ENCODE measurements at regions not wholly inside any gene's neighbourhood (a gene's known extent, or its start where the extent isn't known, plus 50 kb on each side); places are given as distances from the start of the nearest gene placed in this dataset.
"Not testable (repeated sequence)": the region's sequence is repeated elsewhere in the genome, so short reads cannot be mapped to it uniquely, and the experiment has no call there.

DNA sequence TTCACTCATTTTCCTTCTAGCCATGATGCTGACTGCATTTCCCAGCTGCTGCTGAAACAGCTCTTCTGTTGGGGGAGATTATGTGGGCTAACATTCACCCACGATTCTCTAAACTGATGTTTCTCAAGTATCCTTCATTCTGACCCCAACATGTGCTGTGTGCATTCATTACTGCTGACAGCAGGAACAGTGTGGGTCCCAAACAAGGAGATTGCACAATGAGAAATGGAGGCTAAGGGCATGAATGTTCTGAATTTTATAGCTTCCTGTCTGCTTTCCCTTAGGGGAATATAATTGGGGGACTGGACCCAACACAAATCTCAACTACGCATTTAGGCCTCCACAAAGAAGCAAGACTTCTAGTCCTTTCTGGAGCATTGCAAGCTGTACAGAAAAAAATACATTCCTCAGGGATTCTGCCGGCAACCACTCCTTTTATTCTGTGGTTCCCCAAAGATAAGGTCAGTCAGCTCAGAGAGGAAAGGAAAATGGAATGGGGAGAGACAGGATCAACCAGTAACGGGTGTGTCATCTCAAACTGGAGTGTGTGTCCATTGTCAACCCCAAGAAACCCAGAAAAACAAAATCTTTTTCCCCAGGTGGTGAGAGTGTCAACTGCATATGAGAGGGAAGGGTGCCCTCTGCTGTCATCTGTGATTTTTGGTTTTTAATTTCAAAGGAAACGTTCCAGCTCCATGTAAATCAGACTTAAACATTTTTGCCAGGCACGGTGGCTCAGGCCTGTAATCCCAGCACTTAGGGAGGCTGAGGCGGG, 81.5 kb upstream of the EGFL6 start:
- Histone ChIP-seq H3K27me3 (peaks cover 0 to 43% of the 10 kb centered on the region in 2 donors), H3K4me3 (no peak overlapping the region), H3K27ac (peak overlapping the region; percentile 77 to 88), H3K36me3 (no peaks in the 10 kb centered on the region), H3K9me3 (no peaks in the 10 kb centered on the region), H3K4me1 (no peaks in the 10 kb centered on the region)
- intact Hi-C loops (cut with DNase I; ENCODE audit: low total_unique reads), result no loop called here
- peak in 1 of 2 donors; percentile 22 for DNase-seq (ENCODE audit: low spot score in 2 of 2)
- TF ChIP-seq CTCF (IDR thresholded peaks at IDR 0.05), result peak; percentile 80 to 89 (median 81)
- TF ChIP-seq POLR2AphosphoS5 (IDR thresholded peaks at IDR 0.05), result no peak

GRCh38 chrX:13485167-13485566, 84.2 kb upstream of the EGFL6 start:
- intact Hi-C loops (cut with DNase I; ENCODE audit: low total_unique reads), result no loop called here
- no peaks in the 10 kb centered on the region for H3K9me3 ChIP-seq
- H3K27me3 ChIP-seq, result peaks cover 0 to 26% of the 10 kb centered on the region in 2 donors
- no peak overlapping the region for H3K4me3 ChIP-seq
- H3K27ac ChIP-seq, result no peak overlapping the region
- H3K36me3 ChIP-seq, result no peaks in the 10 kb centered on the region
- no peak for DNase-seq (ENCODE audit: low spot score in 2 of 2)
- H3K4me1 ChIP-seq, result no peaks in the 10 kb centered on the region
- TF ChIP-seq POLR2AphosphoS5 (IDR thresholded peaks at IDR 0.05) (no peak), POLR2A (IDR thresholded peaks at IDR 0.05) (no peak), CTCF (IDR thresholded peaks at IDR 0.05) (no peak)

DNA sequence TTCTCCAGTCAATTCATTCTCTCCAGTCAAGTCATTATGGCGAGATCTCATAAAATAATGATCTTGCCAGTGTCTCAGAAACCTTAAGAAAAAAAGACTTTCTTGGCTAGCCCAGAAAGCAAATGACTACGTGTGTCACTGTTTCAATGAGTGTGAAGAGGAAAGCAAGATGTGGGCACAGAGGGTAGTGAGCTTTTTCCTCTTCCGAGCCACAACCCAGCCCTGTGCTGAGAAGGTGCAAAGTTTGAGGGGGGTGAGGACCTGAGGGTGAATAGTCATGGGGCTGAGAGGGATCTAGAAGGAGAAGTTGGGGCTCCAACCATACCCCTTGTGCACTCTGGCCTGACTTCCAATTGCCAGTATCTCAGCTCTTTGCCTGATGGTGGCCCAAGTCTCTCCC, 85.6 kb upstream of the EGFL6 start:
- Histone ChIP-seq H3K36me3 (no peaks in the 10 kb centered on the region), H3K27me3 (peaks cover 0 to 36% of the 10 kb centered on the region in 2 donors), H3K4me1 (no peaks in the 10 kb centered on the region), H3K4me3 (no peak overlapping the region), H3K27ac (no peak overlapping the region), H3K9me3 (no peaks in the 10 kb centered on the region)
- intact Hi-C loops (cut with DNase I; ENCODE audit: low total_unique reads), result no loop called here
- TF ChIP-seq POLR2A (IDR thresholded peaks at IDR 0.05) (no peak), CTCF (IDR thresholded peaks at IDR 0.05) (no peak), POLR2AphosphoS5 (IDR thresholded peaks at IDR 0.05) (no peak)
- no peak for DNase-seq (ENCODE audit: low spot score in 2 of 2)

DNA sequence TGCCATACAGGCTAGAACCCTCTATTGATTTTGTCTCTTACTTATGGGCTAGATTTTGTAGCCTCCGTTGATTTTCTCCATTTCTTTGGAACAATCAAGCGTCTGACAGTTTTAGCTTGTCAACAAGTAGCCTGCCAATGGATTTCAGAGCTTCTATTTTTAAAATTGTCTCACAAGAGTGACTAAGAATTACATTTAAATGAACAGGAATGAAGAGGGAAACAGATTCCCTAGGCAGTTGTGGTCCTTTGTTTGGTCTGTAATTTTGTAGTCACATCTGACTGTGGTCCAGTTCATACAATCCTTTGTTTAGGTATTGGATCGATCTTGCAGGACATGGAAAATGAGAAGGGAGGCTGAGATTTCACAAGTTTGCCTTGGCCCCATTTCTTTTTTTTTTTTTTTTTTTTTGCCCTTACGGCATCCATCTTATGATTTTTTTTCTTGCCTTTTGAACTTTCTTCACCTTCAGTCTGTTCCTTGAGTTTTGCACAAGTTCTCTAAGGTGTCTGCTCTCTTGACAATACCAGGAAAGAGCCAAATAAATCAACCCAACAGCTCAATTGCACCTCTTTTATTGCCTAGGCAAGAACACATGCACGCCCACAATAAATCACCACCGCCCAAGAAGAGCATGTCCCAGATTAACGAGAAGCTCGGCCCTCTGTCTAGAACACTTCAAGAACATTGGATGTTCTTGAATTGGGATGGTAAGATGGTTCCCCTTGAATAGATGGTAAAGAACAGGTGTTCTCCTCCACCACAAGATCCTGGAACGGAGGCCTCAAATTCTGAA, 86.5 kb upstream of the EGFL6 start:
- Histone ChIP-seq H3K27ac (no peak overlapping the region), H3K9me3 (no peaks in the 10 kb centered on the region), H3K27me3 (peaks cover 0 to 40% of the 10 kb centered on the region in 2 donors), H3K4me1 (no peaks in the 10 kb centered on the region), H3K36me3 (no peaks in the 10 kb centered on the region), H3K4me3 (no peak overlapping the region)
- no peak for DNase-seq (ENCODE audit: low spot score in 2 of 2)
- TF ChIP-seq POLR2A (IDR thresholded peaks at IDR 0.05) (no peak), CTCF (IDR thresholded peaks at IDR 0.05) (no peak), POLR2AphosphoS5 (IDR thresholded peaks at IDR 0.05) (no peak)
- intact Hi-C loops (cut with DNase I; ENCODE audit: low total_unique reads), result no loop called here

DNA sequence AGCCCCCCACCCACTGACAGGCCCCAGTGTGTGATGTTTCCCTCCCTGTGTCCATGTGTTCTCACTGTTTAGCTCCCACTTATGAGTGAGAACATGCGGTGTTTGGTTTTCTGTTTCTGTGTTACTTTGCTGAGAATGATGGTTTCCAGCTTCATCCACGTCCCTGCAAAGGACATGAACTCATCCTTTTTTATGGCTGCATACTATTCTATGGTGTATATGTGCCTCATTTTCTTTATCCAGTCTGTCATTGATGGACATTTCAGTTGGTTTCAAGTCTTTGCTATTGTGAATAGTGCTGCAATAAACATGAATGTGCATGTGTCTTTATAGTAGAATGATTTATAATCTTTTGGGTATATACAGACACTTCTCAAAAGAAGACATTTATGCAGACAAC, 88.6 kb upstream of the EGFL6 start:
- intact Hi-C loops (cut with DNase I; ENCODE audit: low total_unique reads); H3K27ac ChIP-seq; H3K4me3 ChIP-seq; DNase-seq (ENCODE audit: low spot score in 2 of 2); H3K4me1 ChIP-seq; H3K36me3 ChIP-seq; H3K9me3 ChIP-seq: not testable (repeated sequence)
- H3K27me3 ChIP-seq, result peaks cover 0 to 47% of the 10 kb centered on the region in 2 donors
